ENCODE measurements at regions not wholly inside any gene's neighbourhood (a gene's known extent, or its start where the extent isn't known, plus 50 kb on each side); places are given as distances from the start of the nearest gene placed in this dataset.

DNA sequence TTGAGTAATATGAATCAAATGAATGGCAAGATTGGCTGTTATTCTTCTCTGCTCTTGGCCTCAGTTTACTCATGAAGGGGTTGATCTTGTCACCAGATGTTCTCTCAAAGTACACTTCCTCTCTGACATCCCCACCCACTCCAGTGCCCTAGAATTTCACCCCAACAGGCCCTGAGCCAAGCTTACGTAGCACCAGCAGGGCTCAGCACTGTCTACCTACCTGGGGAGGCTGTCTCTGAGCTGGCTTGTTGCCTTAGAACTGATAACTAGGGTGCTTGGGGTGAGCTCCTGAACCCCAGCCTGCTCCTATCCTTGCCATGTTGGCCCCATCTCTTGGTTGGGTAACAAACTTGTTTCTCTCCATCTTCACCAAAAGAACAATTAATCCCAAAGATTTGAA is 159.1 kb upstream of the USP24 start:
- TF ChIP-seq CREB1 (IDR thresholded peaks at IDR 0.05; ENCODE audit: low read depth) (no peak), REST (IDR thresholded peaks at IDR 0.05; ENCODE audit: low read depth) (no peak), EGR1 (IDR thresholded peaks at IDR 0.05) (no peak), TAF1 (IDR thresholded peaks at IDR 0.05; ENCODE audit: low read depth) (no peak), EP300 (IDR thresholded peaks at IDR 0.05; ENCODE audit: borderline replicate concordance) (no peak), NFIC (IDR thresholded peaks at IDR 0.05) (no peak), TEAD4 (IDR thresholded peaks at IDR 0.05) (no peak), CEBPB (IDR thresholded peaks at IDR 0.05) (no peak), USF1 (IDR thresholded peaks at IDR 0.05) (no peak)
